ENCODE measurements at regions not wholly inside any gene's neighbourhood (a gene's known extent, or its start where the extent isn't known, plus 50 kb on each side); places are given as distances from the start of the nearest gene placed in this dataset.
"Not testable (repeated sequence)": the region's sequence is repeated elsewhere in the genome, so short reads cannot be mapped to it uniquely, and the experiment has no call there.

DNA sequence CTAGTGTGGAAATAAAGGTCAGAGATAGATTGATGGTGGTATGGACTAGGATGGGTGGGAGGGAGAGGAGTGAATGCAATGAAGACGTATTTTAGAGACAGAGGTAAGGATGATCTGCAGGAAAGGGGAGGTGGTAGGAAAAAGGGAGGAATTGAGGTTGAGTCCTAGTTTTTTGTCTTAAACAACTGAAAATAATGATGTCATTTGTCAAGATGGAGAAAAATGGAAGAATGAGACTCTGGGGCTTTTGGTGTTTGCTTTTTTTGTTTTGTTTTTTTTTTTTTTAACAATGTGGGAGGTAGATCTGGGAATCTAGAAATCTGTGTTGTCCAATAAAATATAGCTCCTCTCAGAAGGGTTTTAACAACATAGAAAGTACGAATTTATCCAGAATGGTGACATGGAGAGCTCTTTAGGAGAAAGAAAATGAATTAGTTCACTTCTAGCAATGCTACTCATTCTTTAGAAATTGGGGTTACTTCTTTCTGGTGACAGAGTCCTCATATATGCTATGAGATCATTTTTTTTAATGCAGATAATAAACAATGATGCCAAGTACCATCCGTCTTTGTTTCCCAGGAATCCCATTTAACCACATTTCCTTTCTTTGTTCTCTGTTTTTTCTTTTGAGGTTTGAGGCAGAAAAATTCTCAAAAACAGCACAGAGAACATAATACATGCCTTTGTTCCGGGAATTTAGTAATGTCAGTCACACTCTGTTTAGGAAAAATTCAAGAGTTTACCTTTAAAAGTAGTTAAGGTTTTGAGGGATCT lies 225.3 kb upstream of the COX10 start:
- intact Hi-C loops (cut with micrococcal nuclease): no loop called here
- peaks cover 0 to 11% (median 2%) of the 10 kb centered on the region in 11 donors for H3K9me3 Mint-ChIP-seq
- peaks cover 0 to 11% (median 0%) of the 10 kb centered on the region in 5 donors for H3K36me3 Mint-ChIP-seq
- H3K4me1 Mint-ChIP-seq: no peaks in the 10 kb centered on the region
- no peaks in the 10 kb centered on the region for H3K4me1 ChIP-seq (ENCODE audit: control insufficient read depth in 2 of 2, insufficient read depth in 2 of 2, low read length in 2 of 2)
- H3K4me3 Mint-ChIP-seq: no peak overlapping the region
- ATAC-seq (no peak), DNase-seq (no peak)
- H3K4me3 ChIP-seq (ENCODE audit: low read length): no peak overlapping the region
- ChIA-PET CTCF (interaction anchor here (0.5 kb wide), 1 partner anchor 357 kb away, joined by 4 read pairs; no protein-coding TSS in a partner anchor), POLR2A (no interaction called here)
- H3K27ac ChIP-seq (ENCODE audit: low read depth, low read length): no peak overlapping the region
- H3K27me3 ChIP-seq (ENCODE audit: control insufficient read depth in 2 of 2, insufficient read depth in 2 of 2, low read length in 2 of 2): no peaks in the 10 kb centered on the region
- no peaks in the 10 kb centered on the region for H3K36me3 ChIP-seq (ENCODE audit: control insufficient read depth in 2 of 3, insufficient read depth in 3 of 3, low read length in 3 of 3)
- no peaks in the 10 kb centered on the region for H3K9me3 ChIP-seq (ENCODE audit: control insufficient read depth in 2 of 3, low read length in 3 of 3)
- no peaks in the 10 kb centered on the region for H3K27me3 Mint-ChIP-seq
- no peak overlapping the region for H3K27ac Mint-ChIP-seq

DNA sequence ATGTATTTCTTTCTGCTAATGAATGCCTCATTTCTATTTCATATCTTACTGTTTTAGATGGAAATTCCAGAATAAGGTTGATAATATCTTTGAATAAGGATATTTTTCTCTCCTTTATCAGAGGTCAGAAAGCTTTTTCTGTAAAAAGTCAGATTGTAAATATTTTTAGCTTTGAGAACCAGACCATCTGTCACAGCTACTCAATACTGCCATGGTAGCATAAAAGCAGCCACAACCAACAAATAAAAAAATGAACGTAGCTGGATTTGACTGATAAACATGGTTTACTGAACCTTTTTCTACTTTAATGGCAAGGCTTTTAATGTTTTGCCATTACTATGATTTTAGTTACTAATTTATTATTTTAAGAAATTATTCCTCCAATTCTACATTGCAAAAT lies 217.4 kb upstream of the COX10 start:
- Mint-ChIP-seq H3K4me1 (no peaks in the 10 kb centered on the region), H3K9me3 (peaks cover 3 to 21% (median 5%) of the 10 kb centered on the region in 11 donors), H3K27me3 (no peaks in the 10 kb centered on the region), H3K27ac (no peak overlapping the region), H3K4me3 (no peak overlapping the region), H3K36me3 (peaks cover 8 to 31% (median 12%) of the 10 kb centered on the region in 5 donors)
- Histone ChIP-seq H3K4me1 (ENCODE audit: control insufficient read depth in 2 of 2, insufficient read depth in 2 of 2, low read length in 2 of 2) (no peaks in the 10 kb centered on the region), H3K36me3 (ENCODE audit: control insufficient read depth in 2 of 3, insufficient read depth in 3 of 3, low read length in 3 of 3) (no peaks in the 10 kb centered on the region), H3K4me3 (ENCODE audit: low read length) (no peak overlapping the region), H3K27me3 (ENCODE audit: control insufficient read depth in 2 of 2, insufficient read depth in 2 of 2, low read length in 2 of 2) (no peaks in the 10 kb centered on the region), H3K27ac (ENCODE audit: low read depth, low read length) (no peak overlapping the region), H3K9me3 (ENCODE audit: control insufficient read depth in 2 of 3, low read length in 3 of 3) (no peaks in the 10 kb centered on the region)
- ChIA-PET CTCF (no interaction called here), POLR2A (no interaction called here)
- DNase-seq (no peak), ATAC-seq (no peak)
- intact Hi-C loops (cut with micrococcal nuclease): no loop called here

GRCh38 chr17:13855730-13856129 lies 213.6 kb upstream of the COX10 start:
- intact Hi-C loops (cut with micrococcal nuclease): not testable (repeated sequence)

GRCh38 chr17:13862346-13862745 lies 207.0 kb upstream of the COX10 start:
- POLR2A ChIA-PET: no interaction called here
- ATAC-seq (peak; percentile 29), DNase-seq (no peak)
- H3K27me3 ChIP-seq (ENCODE audit: control insufficient read depth in 2 of 2, insufficient read depth in 2 of 2, low read length in 2 of 2): no peaks in the 10 kb centered on the region
- Mint-ChIP-seq H3K9me3 (peaks cover 0 to 21% (median 11%) of the 10 kb centered on the region in 11 donors), H3K4me3 (no peak overlapping the region), H3K27ac (no peak overlapping the region), H3K4me1 (peaks cover 0 to 5% (median 0%) of the 10 kb centered on the region in 7 donors), H3K27me3 (peaks cover 0 to 7% (median 0%) of the 10 kb centered on the region in 5 donors), H3K36me3 (peaks cover 1 to 14% (median 6%) of the 10 kb centered on the region in 5 donors)
- no peak overlapping the region for H3K4me3 ChIP-seq (ENCODE audit: low read length)
- no peaks in the 10 kb centered on the region for H3K4me1 ChIP-seq (ENCODE audit: control insufficient read depth in 2 of 2, insufficient read depth in 2 of 2, low read length in 2 of 2)
- H3K9me3 ChIP-seq (ENCODE audit: control insufficient read depth in 2 of 3, low read length in 3 of 3): no peaks in the 10 kb centered on the region
- H3K27ac ChIP-seq (ENCODE audit: low read depth, low read length): no peak overlapping the region
- CTCF ChIA-PET: no interaction called here
- H3K36me3 ChIP-seq (ENCODE audit: control insufficient read depth in 2 of 3, insufficient read depth in 3 of 3, low read length in 3 of 3): no peaks in the 10 kb centered on the region
- intact Hi-C loops (cut with micrococcal nuclease): no loop called here

More at GRCh38 chr17:13855730-13856129, 213.6 kb upstream of the COX10 start:
- H3K27me3 ChIP-seq (ENCODE audit: control insufficient read depth in 2 of 2, insufficient read depth in 2 of 2, low read length in 2 of 2); CTCF ChIA-PET; H3K4me3 Mint-ChIP-seq; H3K9me3 ChIP-seq (ENCODE audit: control insufficient read depth in 2 of 3, low read length in 3 of 3); H3K27ac Mint-ChIP-seq; ATAC-seq; DNase-seq; POLR2A ChIA-PET; H3K4me1 ChIP-seq (ENCODE audit: control insufficient read depth in 2 of 2, insufficient read depth in 2 of 2, low read length in 2 of 2); H3K4me3 ChIP-seq (ENCODE audit: low read length); H3K36me3 ChIP-seq (ENCODE audit: control insufficient read depth in 2 of 3, insufficient read depth in 3 of 3, low read length in 3 of 3); H3K27ac ChIP-seq (ENCODE audit: low read depth, low read length); H3K27me3 Mint-ChIP-seq; H3K4me1 Mint-ChIP-seq: not testable (repeated sequence)
- H3K9me3 Mint-ChIP-seq: peaks cover 3 to 35% (median 16%) of the 10 kb centered on the region in 11 donors
- peaks cover 15 to 31% (median 18%) of the 10 kb centered on the region in 5 donors for H3K36me3 Mint-ChIP-seq

- no peak overlapping the region for H3K4me3 ChIP-seq (ENCODE audit: low read length)
- H3K36me3 Mint-ChIP-seq: peaks cover 0 to 10% (median 4%) of the 10 kb centered on the region in 5 donors
- DNase-seq (no peak), ATAC-seq (no peak)
- ChIA-PET CTCF (no interaction called here), POLR2A (no interaction called here)
- intact Hi-C loops (cut with micrococcal nuclease): no loop called here
- H3K27me3 Mint-ChIP-seq: peaks cover 0 to 6% (median 0%) of the 10 kb centered on the region in 5 donors
- no peaks in the 10 kb centered on the region for H3K27me3 ChIP-seq (ENCODE audit: control insufficient read depth in 2 of 2, insufficient read depth in 2 of 2, low read length in 2 of 2)
- no peaks in the 10 kb centered on the region for H3K4me1 ChIP-seq (ENCODE audit: control insufficient read depth in 2 of 2, insufficient read depth in 2 of 2, low read length in 2 of 2)
- H3K27ac Mint-ChIP-seq: no peak overlapping the region
- peaks cover 0 to 11% (median 4%) of the 10 kb centered on the region in 11 donors for H3K9me3 Mint-ChIP-seq
- no peak overlapping the region for H3K27ac ChIP-seq (ENCODE audit: low read depth, low read length)
- H3K4me3 Mint-ChIP-seq: no peak overlapping the region
- peaks cover 0 to 5% (median 0%) of the 10 kb centered on the region in 7 donors for H3K4me1 Mint-ChIP-seq
- H3K36me3 ChIP-seq (ENCODE audit: control insufficient read depth in 2 of 3, insufficient read depth in 3 of 3, low read length in 3 of 3): no peaks in the 10 kb centered on the region
- no peaks in the 10 kb centered on the region for H3K9me3 ChIP-seq (ENCODE audit: control insufficient read depth in 2 of 3, low read length in 3 of 3)
Measured at GRCh38 chr17:13863436-13863835, 205.9 kb upstream of the COX10 start.

DNA sequence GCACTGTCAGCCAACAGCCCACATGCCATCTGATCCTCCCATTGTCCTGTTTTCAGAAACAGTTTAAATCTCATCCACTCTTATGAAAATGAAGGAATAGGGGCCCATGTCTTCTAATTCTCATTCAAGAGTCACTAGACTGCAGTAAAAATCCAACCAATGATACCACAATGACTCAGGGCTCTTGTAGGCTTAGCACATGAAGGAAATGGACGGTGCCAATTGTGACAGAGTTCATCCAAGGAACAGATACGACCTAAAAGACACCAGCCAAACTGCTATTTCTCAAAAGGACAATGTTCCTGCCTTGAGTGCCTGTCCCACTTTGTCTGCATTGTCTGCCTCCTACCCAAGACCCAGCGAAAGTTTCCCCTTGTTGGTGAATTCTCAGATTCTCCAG lies 204.8 kb upstream of the COX10 start:
- Histone ChIP-seq H3K27me3 (ENCODE audit: control insufficient read depth in 2 of 2, insufficient read depth in 2 of 2, low read length in 2 of 2) (no peaks in the 10 kb centered on the region), H3K36me3 (ENCODE audit: control insufficient read depth in 2 of 3, insufficient read depth in 3 of 3, low read length in 3 of 3) (no peaks in the 10 kb centered on the region), H3K9me3 (ENCODE audit: control insufficient read depth in 2 of 3, low read length in 3 of 3) (no peaks in the 10 kb centered on the region), H3K4me1 (ENCODE audit: control insufficient read depth in 2 of 2, insufficient read depth in 2 of 2, low read length in 2 of 2) (no peaks in the 10 kb centered on the region), H3K27ac (ENCODE audit: low read depth, low read length) (no peak overlapping the region), H3K4me3 (ENCODE audit: low read length) (no peak overlapping the region)
- Mint-ChIP-seq H3K27ac (no peak overlapping the region), H3K9me3 (peaks cover 0 to 7% (median 2%) of the 10 kb centered on the region in 11 donors), H3K4me3 (no peak overlapping the region), H3K36me3 (peaks cover 0 to 10% (median 4%) of the 10 kb centered on the region in 5 donors), H3K4me1 (peaks cover 0 to 5% (median 0%) of the 10 kb centered on the region in 7 donors), H3K27me3 (peaks cover 0 to 5% (median 0%) of the 10 kb centered on the region in 5 donors)
- ATAC-seq (no peak), DNase-seq (no peak)
- ChIA-PET CTCF (no interaction called here), POLR2A (no interaction called here)
- intact Hi-C loops (cut with micrococcal nuclease): no loop called here

DNA sequence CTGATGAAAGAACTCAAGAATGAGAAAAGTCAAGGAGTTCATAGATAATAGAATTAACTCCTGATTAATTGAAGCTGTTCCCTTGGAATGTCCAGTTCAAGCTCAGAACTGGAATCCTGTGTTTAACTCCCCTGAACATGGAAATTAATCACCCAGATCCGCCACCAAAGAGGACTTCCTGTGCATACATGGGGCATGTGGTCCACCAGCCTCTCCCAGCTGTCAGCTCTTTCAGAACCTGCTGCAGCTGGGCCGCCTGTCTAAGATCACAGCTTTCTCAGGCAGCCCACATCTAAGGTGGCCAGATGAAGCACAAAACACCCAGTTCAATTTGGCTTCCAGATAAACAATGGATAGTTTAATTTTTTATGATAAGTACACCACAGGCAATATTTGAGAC lies 203.7 kb upstream of the COX10 start:
- Mint-ChIP-seq H3K36me3 (peaks cover 0 to 10% (median 4%) of the 10 kb centered on the region in 5 donors), H3K9me3 (peaks cover 0 to 6% (median 0%) of the 10 kb centered on the region in 11 donors), H3K4me1 (peaks cover 0 to 5% (median 0%) of the 10 kb centered on the region in 7 donors), H3K27ac (no peak overlapping the region), H3K27me3 (peaks cover 0 to 5% (median 0%) of the 10 kb centered on the region in 5 donors), H3K4me3 (no peak overlapping the region)
- intact Hi-C loops (cut with micrococcal nuclease): no loop called here
- Histone ChIP-seq H3K4me1 (ENCODE audit: control insufficient read depth in 2 of 2, insufficient read depth in 2 of 2, low read length in 2 of 2) (no peaks in the 10 kb centered on the region), H3K9me3 (ENCODE audit: control insufficient read depth in 2 of 3, low read length in 3 of 3) (no peaks in the 10 kb centered on the region), H3K36me3 (ENCODE audit: control insufficient read depth in 2 of 3, insufficient read depth in 3 of 3, low read length in 3 of 3) (no peaks in the 10 kb centered on the region), H3K27ac (ENCODE audit: low read depth, low read length) (no peak overlapping the region), H3K4me3 (ENCODE audit: low read length) (no peak overlapping the region), H3K27me3 (ENCODE audit: control insufficient read depth in 2 of 2, insufficient read depth in 2 of 2, low read length in 2 of 2) (no peaks in the 10 kb centered on the region)
- ATAC-seq: no peak
- CTCF ChIA-PET: no interaction called here
- DNase-seq: no peak
- POLR2A ChIA-PET: no interaction called here

All from naive thymus-derived CD4-positive, alpha-beta T cell (primary cell).